Stomach (tissue), 8 donors: ENCODE measurements at regions not wholly inside any gene's neighbourhood (a gene's known extent, or its start where the extent isn't known, plus 50 kb on each side); places are given as distances from the start of the nearest gene placed in this dataset.

Experiments
- DNase-seq, 2 donors: peaks; one replicate each; pipeline versions ENCODE4 v3.0.0 to v3.0.0-alpha.2; 2013 to 2019
- H3K27ac ChIP-seq, 5 donors: fragments of 200-600 bp in 4 of 5; sonication (generic) in 4 of 5; one replicate each; pipeline ENCODE4 v1.5.1; 2013 to 2019; ENCODE audit warnings: mild to moderate bottlenecking in 1 of 5, moderate library complexity in 1 of 5
- H3K27me3 ChIP-seq, 3 donors: fragments of 200-600 bp; sonication (generic); one replicate each; pipeline ENCODE4 v1.5.1; 2017 to 2019; ENCODE audit warnings: mixed run types in 1 of 3
- H3K36me3 ChIP-seq, 4 donors: fragments of 200-600 bp; sonication (generic); 1 replicate in 3 of 4; 2 replicates in 1 of 4; pipeline ENCODE4 v1.5.1; 2016 to 2019
- H3K4me1 ChIP-seq, 4 donors: fragments of 200-600 bp; sonication (generic); one replicate each; pipeline ENCODE4 v1.5.1; 2016 to 2019
- H3K4me3 ChIP-seq, 4 donors: fragments of 200-600 bp; sonication (generic) in 3 of 4; one replicate each; pipeline ENCODE4 v1.5.1; 2016 to 2019; ENCODE audit warnings: mild to moderate bottlenecking in 1 of 4
- H3K9me3 ChIP-seq, 4 donors: fragments of 200-600 bp; sonication (generic); one replicate each; pipeline ENCODE4 v1.5.1; 2016 to 2019
- EP300 ChIP-seq: sonication (generic); formaldehyde crosslinking; IDR thresholded peaks from one replicate; pipeline ENCODE4 v1.6.1; 2017; ENCODE audit warnings: antibody characterized with exemption
- POLR2A ChIP-seq, 4 donors: fragments of 450-650 bp; IDR thresholded peaks; one replicate each; pipeline ENCODE4 v1.6.1; 2016; ENCODE audit warnings: antibody characterized with exemption in 4 of 4, control low read depth in 2 of 4, mild to moderate bottlenecking in 1 of 4, moderate library complexity in 1 of 4
- POLR2AphosphoS5 ChIP-seq, 3 donors: sonication (generic); formaldehyde crosslinking; IDR thresholded peaks; one replicate each; pipeline ENCODE4 v1.6.1; 2016; ENCODE audit warnings: antibody characterized with exemption in 3 of 3
- WGBS, 5 donors: extraction: QIAGEN DNeasy Blood & Tissue Kit in 3 of 5; methylation state at CpG; one replicate each; pipeline versions ENCODE4 v1.1.5 to v1.1.7; 2013 to 2018; 5-methylcytosine and 5-hydroxymethylcytosine counted together
- intact Hi-C: fragments of 100-400 bp; cut with DNase I; formaldehyde crosslinking; loops from one replicate; pipeline ENCODE4 v1.15.1; 2023; ENCODE audit warnings: low total_unique reads
- TF ChIP-seq, protein P1 (sequence below), 7 experiments: fragments of 450-650 bp in 4 of 7; fragments of 200-600 bp in 3 of 7; sonication (generic) in 3 of 7; IDR thresholded peaks; one replicate each; pipeline ENCODE4 v1.5.1; 2016 to 2019; ENCODE audit warnings: antibody characterized with exemption in 7 of 7, control low read depth in 2 of 7, mild to moderate bottlenecking in 1 of 7
- donor health status: healthy with polysubstance abuse.
- donor health status: Bipolar disorder and iron deficiency.
- donor health status: healthy.

DNA sequence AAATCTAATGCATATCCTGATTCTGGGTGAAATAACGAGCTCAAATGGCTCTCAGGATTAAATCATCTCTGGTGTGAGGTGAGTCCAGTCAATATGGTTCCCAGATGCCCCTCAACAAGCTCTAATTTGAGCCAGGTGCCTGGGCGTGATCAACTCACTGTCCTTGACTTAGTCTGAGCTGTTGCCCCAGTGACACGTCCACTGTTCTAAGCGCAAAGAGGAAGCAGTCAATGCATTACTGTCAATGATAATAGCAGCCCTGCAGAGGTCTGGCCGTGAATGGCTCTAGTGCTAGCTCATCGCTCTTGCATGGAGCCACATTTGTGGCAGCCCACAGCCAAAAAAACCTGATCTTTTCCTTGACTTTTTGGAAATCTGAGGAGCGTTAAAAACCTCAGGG lies 128.6 kb upstream of the EFNA5 start:
- DNase-seq = no peak
- Histone ChIP-seq H3K9me3 (no peaks in the 10 kb centered on the region), H3K27ac (no peak overlapping the region), H3K36me3 (no peaks in the 10 kb centered on the region), H3K4me3 (no peak overlapping the region), H3K27me3 (no peaks in the 10 kb centered on the region), H3K4me1 (no peaks in the 10 kb centered on the region)
- no peak for TF ChIP-seq POLR2A (IDR thresholded peaks at IDR 0.05)
- TF ChIP-seq, protein P1, sequence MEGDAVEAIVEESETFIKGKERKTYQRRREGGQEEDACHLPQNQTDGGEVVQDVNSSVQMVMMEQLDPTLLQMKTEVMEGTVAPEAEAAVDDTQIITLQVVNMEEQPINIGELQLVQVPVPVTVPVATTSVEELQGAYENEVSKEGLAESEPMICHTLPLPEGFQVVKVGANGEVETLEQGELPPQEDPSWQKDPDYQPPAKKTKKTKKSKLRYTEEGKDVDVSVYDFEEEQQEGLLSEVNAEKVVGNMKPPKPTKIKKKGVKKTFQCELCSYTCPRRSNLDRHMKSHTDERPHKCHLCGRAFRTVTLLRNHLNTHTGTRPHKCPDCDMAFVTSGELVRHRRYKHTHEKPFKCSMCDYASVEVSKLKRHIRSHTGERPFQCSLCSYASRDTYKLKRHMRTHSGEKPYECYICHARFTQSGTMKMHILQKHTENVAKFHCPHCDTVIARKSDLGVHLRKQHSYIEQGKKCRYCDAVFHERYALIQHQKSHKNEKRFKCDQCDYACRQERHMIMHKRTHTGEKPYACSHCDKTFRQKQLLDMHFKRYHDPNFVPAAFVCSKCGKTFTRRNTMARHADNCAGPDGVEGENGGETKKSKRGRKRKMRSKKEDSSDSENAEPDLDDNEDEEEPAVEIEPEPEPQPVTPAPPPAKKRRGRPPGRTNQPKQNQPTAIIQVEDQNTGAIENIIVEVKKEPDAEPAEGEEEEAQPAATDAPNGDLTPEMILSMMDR (IDR thresholded peaks at IDR 0.05) = no peak
- TF ChIP-seq EP300 = no peak
- no peak for TF ChIP-seq POLR2AphosphoS5 (IDR thresholded peaks at IDR 0.05)
- 85 to 91% (median 90%) methylated on average over 7 of the region's 7 CpGs for WGBS, 5 donors
- intact Hi-C loops = no loop called here

DNA sequence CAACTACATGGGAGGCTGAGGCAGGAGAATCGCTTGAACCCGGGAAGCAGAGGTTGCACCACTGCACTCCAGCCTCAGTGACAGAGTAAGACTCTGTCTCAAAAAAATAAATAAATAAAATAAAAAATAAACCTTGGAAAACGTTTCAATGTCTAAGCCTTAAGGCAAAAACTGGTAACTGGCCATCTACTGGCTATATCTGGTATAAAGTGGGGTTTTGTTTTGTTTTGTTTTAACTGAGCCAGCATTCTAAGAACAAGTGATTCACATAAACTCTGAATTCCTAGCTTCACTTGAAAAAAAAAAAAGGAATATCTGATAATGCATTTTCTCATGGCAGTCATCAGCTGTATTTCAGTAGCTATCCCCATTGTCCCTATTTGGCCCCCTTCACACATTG lies 126.1 kb upstream of the EFNA5 start:
- H3K9me3 ChIP-seq = no peaks in the 10 kb centered on the region
- H3K27ac ChIP-seq = no peak overlapping the region
- intact Hi-C loops = no loop called here
- DNase-seq = no peak
- 76 to 87% (median 78%) methylated on average over 3 of the region's 3 CpGs for WGBS, 5 donors
- H3K27me3 ChIP-seq = no peaks in the 10 kb centered on the region
- TF ChIP-seq POLR2A (IDR thresholded peaks at IDR 0.05) (no peak), EP300 (no peak), POLR2AphosphoS5 (IDR thresholded peaks at IDR 0.05) (no peak)
- TF ChIP-seq, protein P1 (IDR thresholded peaks at IDR 0.05) = no peak
- H3K36me3 ChIP-seq = no peaks in the 10 kb centered on the region
- no peaks in the 10 kb centered on the region for H3K4me1 ChIP-seq
- no peak overlapping the region for H3K4me3 ChIP-seq

DNA sequence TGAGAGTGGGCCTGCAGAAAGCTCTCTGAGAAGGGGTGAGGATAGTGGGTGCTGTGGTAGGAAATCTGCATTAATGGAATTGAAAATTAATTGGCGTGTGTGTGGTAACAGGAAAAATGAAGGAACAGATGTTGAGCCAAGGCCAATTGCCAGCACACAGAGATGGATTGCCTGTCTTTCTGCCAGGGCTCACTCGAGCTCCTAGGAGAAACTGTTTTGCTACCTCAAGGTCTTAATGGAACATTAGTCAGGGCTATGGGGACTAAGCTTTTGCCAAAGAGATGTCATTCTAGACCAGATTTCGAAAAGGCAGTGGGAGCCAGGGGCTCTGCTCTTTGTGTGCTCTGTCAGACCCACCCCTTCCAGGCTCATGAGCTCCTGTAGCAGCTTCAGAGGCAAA lies 124.0 kb upstream of the EFNA5 start:
- WGBS, 5 donors = 56 to 77% (median 76%) methylated on average over 3 of the region's 3 CpGs
- DNase-seq = peak in 1 of 2 donors; percentile 26
- no peaks in the 10 kb centered on the region for H3K36me3 ChIP-seq
- no peaks in the 10 kb centered on the region for H3K27me3 ChIP-seq
- H3K9me3 ChIP-seq = no peaks in the 10 kb centered on the region
- TF ChIP-seq POLR2A (IDR thresholded peaks at IDR 0.05) = no peak
- no peak for TF ChIP-seq POLR2AphosphoS5 (IDR thresholded peaks at IDR 0.05)
- TF ChIP-seq, protein P1 (IDR thresholded peaks at IDR 0.05) = no peak
- TF ChIP-seq EP300 = no peak
- no peak overlapping the region for H3K4me3 ChIP-seq
- no peak overlapping the region for H3K27ac ChIP-seq
- intact Hi-C loops = no loop called here
- no peaks in the 10 kb centered on the region for H3K4me1 ChIP-seq

DNA sequence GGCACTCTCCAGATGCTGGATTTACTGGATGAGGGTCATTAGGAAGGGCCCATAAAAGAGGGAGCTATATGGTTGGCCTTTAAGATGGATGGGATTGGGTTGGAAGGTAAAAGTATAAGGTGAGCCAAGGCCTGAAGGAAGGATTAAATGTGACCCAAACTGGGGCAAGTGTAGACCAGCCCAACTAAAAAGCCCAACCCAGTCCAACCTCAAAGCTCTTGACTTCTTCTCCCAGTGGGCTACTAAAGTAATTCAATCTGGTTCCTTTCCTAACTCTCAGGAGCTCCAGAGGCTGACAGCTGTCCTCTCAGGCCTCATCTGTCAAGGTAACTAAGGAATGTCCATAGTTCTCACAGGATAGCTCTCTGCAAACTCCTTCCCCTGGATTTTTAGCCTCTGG lies 122.2 kb upstream of the EFNA5 start:
- no peak for DNase-seq
- H3K27me3 ChIP-seq = no peaks in the 10 kb centered on the region
- H3K4me1 ChIP-seq = no peaks in the 10 kb centered on the region
- intact Hi-C loops = no loop called here
- H3K36me3 ChIP-seq = no peaks in the 10 kb centered on the region
- TF ChIP-seq, protein P1 (IDR thresholded peaks at IDR 0.05) = no peak
- no peak for TF ChIP-seq POLR2AphosphoS5 (IDR thresholded peaks at IDR 0.05)
- TF ChIP-seq EP300 = no peak
- no peak for TF ChIP-seq POLR2A (IDR thresholded peaks at IDR 0.05)
- no peaks in the 10 kb centered on the region for H3K9me3 ChIP-seq
- H3K27ac ChIP-seq = no peak overlapping the region
- no peak overlapping the region for H3K4me3 ChIP-seq
